GM06990 (cell line): ENCODE measurements at regions not wholly inside any gene's neighbourhood (a gene's known extent, or its start where the extent isn't known, plus 50 kb on each side); places are given as distances from the start of the nearest gene placed in this dataset.

Experiments
- DNase-seq: peaks from one replicate; pipeline ENCODE4 v3.0.0-alpha.2; 2011; ENCODE audit not compliant: insufficient read length; ENCODE audit errors: extremely low read depth
- H3K27me3 ChIP-seq: replicated peaks from 2 replicates; pipeline ENCODE4 v1.6.0; 2011; ENCODE audit warnings: low read length; ENCODE audit not compliant: control insufficient read depth, insufficient read depth
- H3K36me3 ChIP-seq: 2 replicates; pipeline ENCODE4 v1.5.1; 2011; ENCODE audit warnings: low read length; ENCODE audit not compliant: control insufficient read depth, insufficient read depth
- H3K4me3 ChIP-seq: replicated peaks from 2 replicates; pipeline ENCODE4 v1.5.1; 2011; ENCODE audit warnings: low read depth, mild to moderate bottlenecking, control low read depth, low read length
- CTCF ChIP-seq: IDR thresholded peaks from 2 replicates; pipeline ENCODE4 v1.5.1; 2011; ENCODE audit warnings: low read length, control low read depth, mild to moderate bottlenecking, inconsistent platforms; ENCODE audit not compliant: insufficient read depth, poor library complexity, severe bottlenecking

GRCh38 chr5:133884569-133885311 is 83.7 kb downstream of the C5orf15 start:
- Histone ChIP-seq H3K36me3 (no peaks in the 10 kb centered on the region), H3K27me3 (no peaks in the 10 kb centered on the region; the same call in 1 of the 2 replicates), H3K4me3 (no peak overlapping the region)
- no peak for TF ChIP-seq CTCF
- DNase-seq: no peak

- TF ChIP-seq CTCF: no peak
Measured at GRCh38 chr5:133883916-133884315, 84.5 kb downstream of the C5orf15 start.

GRCh38 chr5:133882846-133883245 is 85.6 kb downstream of the C5orf15 start:
- H3K36me3 ChIP-seq: no peaks in the 10 kb centered on the region
- H3K4me3 ChIP-seq: no peak overlapping the region
- H3K27me3 ChIP-seq: no peaks in the 10 kb centered on the region; the same call in 1 of the 2 replicates
- TF ChIP-seq CTCF: no peak
- DNase-seq: no peak

More at GRCh38 chr5:133883916-133884315, 84.5 kb downstream of the C5orf15 start:
- no peaks in the 10 kb centered on the region for H3K36me3 ChIP-seq
- DNase-seq: no peak
- H3K27me3 ChIP-seq: no peaks in the 10 kb centered on the region; the same call in 1 of the 2 replicates
- H3K4me3 ChIP-seq: no peak overlapping the region

GRCh38 chr5:133882389-133882695 is 86.1 kb downstream of the C5orf15 start:
- no peaks in the 10 kb centered on the region for H3K36me3 ChIP-seq
- TF ChIP-seq CTCF: no peak
- no peak overlapping the region for H3K4me3 ChIP-seq
- no peaks in the 10 kb centered on the region; the same call in 1 of the 2 replicates for H3K27me3 ChIP-seq
- DNase-seq: no peak

- Histone ChIP-seq H3K27me3 (no peaks in the 10 kb centered on the region; the same call in 1 of the 2 replicates), H3K4me3 (no peak overlapping the region), H3K36me3 (no peaks in the 10 kb centered on the region)
- no peak for DNase-seq
- no peak for TF ChIP-seq CTCF
Measured at GRCh38 chr5:133881576-133882388, 86.6 kb downstream of the C5orf15 start.
